ENCODE measurements at regions not wholly inside any gene's neighbourhood (a gene's known extent, or its start where the extent isn't known, plus 50 kb on each side); places are given as distances from the start of the nearest gene placed in this dataset.

GRCh38 chr12:97751704-97752103, 289.1 kb downstream of the RMST start:
- Histone ChIP-seq H3K27me3 (ENCODE audit: insufficient read depth, poor library complexity, severe bottlenecking) (no peaks in the 10 kb centered on the region), H3K27ac (replicated peaks) (no peak overlapping the region), H3K4me3 (replicated peaks; ENCODE audit: insufficient read depth, low read length) (no peak overlapping the region)
- no peak for TF ChIP-seq CTCF (IDR thresholded peaks at IDR 0.05; ENCODE audit: insufficient read depth, low read length)
- TF ChIP-seq REST (IDR thresholded peaks at IDR 0.05; ENCODE audit: insufficient replicate concordance, low read depth), result no peak
- TF ChIP-seq SPI1 (IDR thresholded peaks at IDR 0.05; ENCODE audit: borderline replicate concordance, low read depth), result no peak
- no peak for TF ChIP-seq POLR2AphosphoS5 (IDR thresholded peaks at IDR 0.05; ENCODE audit: low read depth)
- no peak for TF ChIP-seq GABPA (IDR thresholded peaks at IDR 0.05; ENCODE audit: low read depth)
- DNase-seq (ENCODE audit: low read depth in 1 of 2, low spot score in 1 of 2), result no peak

- H3K27me3 ChIP-seq (ENCODE audit: insufficient read depth, poor library complexity, severe bottlenecking), result no peaks in the 10 kb centered on the region
- no peak overlapping the region for H3K4me3 ChIP-seq (replicated peaks; ENCODE audit: insufficient read depth, low read length)
- DNase-seq (ENCODE audit: low read depth in 1 of 2, low spot score in 1 of 2), result no peak
- no peak overlapping the region for H3K27ac ChIP-seq (replicated peaks)
- TF ChIP-seq SPI1 (IDR thresholded peaks at IDR 0.05; ENCODE audit: borderline replicate concordance, low read depth) (no peak), GABPA (IDR thresholded peaks at IDR 0.05; ENCODE audit: low read depth) (no peak), POLR2AphosphoS5 (IDR thresholded peaks at IDR 0.05; ENCODE audit: low read depth) (no peak)
These were observed 289.5 kb downstream of the RMST start for GRCh38 chr12:97752129-97752528.

- Histone ChIP-seq H3K4me3 (replicated peaks; ENCODE audit: insufficient read depth, low read length) (no peak overlapping the region), H3K27me3 (ENCODE audit: insufficient read depth, poor library complexity, severe bottlenecking) (peaks cover 2% of the 10 kb centered on the region), H3K27ac (replicated peaks) (no peak overlapping the region)
- TF ChIP-seq REST (IDR thresholded peaks at IDR 0.05; ENCODE audit: insufficient replicate concordance, low read depth) (no peak), GABPA (IDR thresholded peaks at IDR 0.05; ENCODE audit: low read depth) (no peak), CTCF (IDR thresholded peaks at IDR 0.05; ENCODE audit: insufficient read depth, low read length) (no peak), SPI1 (IDR thresholded peaks at IDR 0.05; ENCODE audit: borderline replicate concordance, low read depth) (no peak), POLR2AphosphoS5 (IDR thresholded peaks at IDR 0.05; ENCODE audit: low read depth) (no peak)
- DNase-seq (ENCODE audit: low read depth in 1 of 2, low spot score in 1 of 2), result no peak
These were observed 290.7 kb downstream of the RMST start for GRCh38 chr12:97753332-97753731.

GRCh38 chr12:97754306-97754705, 291.7 kb downstream of the RMST start:
- TF ChIP-seq POLR2AphosphoS5 (IDR thresholded peaks at IDR 0.05; ENCODE audit: low read depth) (no peak), CTCF (IDR thresholded peaks at IDR 0.05; ENCODE audit: insufficient read depth, low read length) (no peak), GABPA (IDR thresholded peaks at IDR 0.05; ENCODE audit: low read depth) (no peak), REST (IDR thresholded peaks at IDR 0.05; ENCODE audit: insufficient replicate concordance, low read depth) (no peak), SPI1 (IDR thresholded peaks at IDR 0.05; ENCODE audit: borderline replicate concordance, low read depth) (no peak)
- no peak for DNase-seq (ENCODE audit: low read depth in 1 of 2, low spot score in 1 of 2)
- H3K4me3 ChIP-seq (replicated peaks; ENCODE audit: insufficient read depth, low read length), result no peak overlapping the region
- no peak overlapping the region for H3K27ac ChIP-seq (replicated peaks)
- peaks cover 2% of the 10 kb centered on the region for H3K27me3 ChIP-seq (ENCODE audit: insufficient read depth, poor library complexity, severe bottlenecking)

All from HL-60 (cell line).